Ishikawa (cell line): ENCODE measurements at regions not wholly inside any gene's neighbourhood (a gene's known extent, or its start where the extent isn't known, plus 50 kb on each side); places are given as distances from the start of the nearest gene placed in this dataset.

Source experiments
- CEBPB ChIP-seq: IDR thresholded peaks from 2 replicates; pipeline ENCODE4 v1.6.1; 2012
- EP300 ChIP-seq: IDR thresholded peaks from 2 replicates; pipeline ENCODE4 v1.6.1; 2012; ENCODE audit warnings: borderline replicate concordance
- TEAD4 ChIP-seq: IDR thresholded peaks from 2 replicates; pipeline ENCODE4 v1.6.1; 2012

- no peak for TF ChIP-seq EP300
- no peak for TF ChIP-seq CEBPB
- no peak for TF ChIP-seq TEAD4
Measured at GRCh38 chr13:40410315-40410714, 256.1 kb downstream of the FOXO1 start.
